Kidney (tissue), 13 donors: ENCODE measurements at regions not wholly inside any gene's neighbourhood (a gene's known extent, or its start where the extent isn't known, plus 50 kb on each side); places are given as distances from the start of the nearest gene placed in this dataset.

Experiments
- DNase-seq, 5 donors: peaks; one replicate each; pipeline ENCODE4 v3.0.0-alpha.2; 2013 to 2020
- FAIRE-seq: peaks from 2 replicates; lab custom pipeline; 2012; peaks lifted over from hg19 to GRCh38; lab: Jason Lieb, UNC
- H3K27ac ChIP-seq, 2 donors: one replicate each; pipeline ENCODE4 v1.7.0; 2013; ENCODE audit warnings: low read depth in 2 of 2, low read length in 2 of 2, inconsistent platforms in 1 of 2
- H3K27me3 ChIP-seq: one replicate; pipeline ENCODE4 v1.7.1; 2013; ENCODE audit warnings: low read length, inconsistent platforms; ENCODE audit not compliant: control insufficient read depth, insufficient read depth
- H3K36me3 ChIP-seq, 3 donors: one replicate each; pipeline versions ENCODE4 v1.7.0 to v1.7.1; 2013; ENCODE audit warnings: low read length in 3 of 3, control low read depth in 1 of 3, inconsistent platforms in 1 of 3; ENCODE audit not compliant: insufficient read depth in 3 of 3, control insufficient read depth in 2 of 3
- H3K4me1 ChIP-seq, 3 donors: one replicate each; pipeline versions ENCODE4 v1.7.0 to v1.7.1; 2013; ENCODE audit warnings: low read length in 3 of 3, inconsistent platforms in 1 of 3, low read depth in 1 of 3; ENCODE audit not compliant: control insufficient read depth in 2 of 3, insufficient read depth in 2 of 3
- H3K4me3 ChIP-seq, 3 donors: one replicate each; pipeline versions ENCODE4 v1.7.0 to v1.8.1; 2013; ENCODE audit warnings: low read length in 3 of 3, control low read depth in 1 of 3, inconsistent platforms in 1 of 3
- H3K9ac ChIP-seq, 3 donors: one replicate each; pipeline versions ENCODE4 v1.7.0 to v1.7.1; 2013; ENCODE audit warnings: low read length in 3 of 3, control low read depth in 1 of 3, inconsistent platforms in 1 of 3
- H3K9me3 ChIP-seq, 3 donors: one replicate each; pipeline versions ENCODE4 v1.7.0 to v1.7.1; 2013; ENCODE audit warnings: low read length in 3 of 3, control low read depth in 1 of 3, inconsistent platforms in 1 of 3; ENCODE audit not compliant: control insufficient read depth in 2 of 3, insufficient read depth in 1 of 3
- intact Hi-C: fragments of 100-400 bp; cut with DNase I; formaldehyde crosslinking; loops from one replicate; pipeline ENCODE4 v1.11.1; 2022
- TF ChIP-seq, protein P1 (sequence below): IDR thresholded peaks from 3 replicates; pipeline ENCODE4 v1.5.1; 2012; ENCODE audit warnings: mild to moderate bottlenecking, moderate library complexity, borderline replicate concordance; ENCODE audit not compliant: insufficient read depth; ENCODE audit errors: extremely low read depth
- donor health status: control.
- donor health status: control.
- donor health status: control.
- donor health status: control.
- donor health status: control.
- donor health status: DM: yes; HTN: yes; CAD: no.
- donor health status: Normal renal cell carcinoma (clear cell type).

DNA sequence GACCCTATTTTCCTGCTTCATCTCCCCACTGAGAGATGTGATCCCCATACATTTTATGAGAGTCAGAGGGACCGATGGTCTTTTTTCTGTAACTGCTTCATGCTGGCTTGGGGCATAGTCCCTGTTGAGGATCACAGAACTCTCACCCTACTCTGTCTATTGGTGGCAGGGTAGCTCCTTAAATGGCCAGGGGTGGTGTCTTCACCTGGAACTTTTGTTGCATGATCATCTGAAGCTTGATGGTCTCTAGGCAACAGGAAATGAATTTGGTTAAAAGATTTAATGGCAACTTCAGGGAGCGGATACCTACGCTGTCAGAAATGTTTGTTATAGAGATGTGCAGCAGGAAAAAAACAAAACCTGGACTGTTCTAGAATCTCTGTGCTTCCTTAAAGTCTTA lies 87.0 kb upstream of the GLIS3 start:
- Histone ChIP-seq H3K27me3 (no peaks in the 10 kb centered on the region), H3K9me3 (no peaks in the 10 kb centered on the region), H3K4me1 (no peaks in the 10 kb centered on the region), H3K4me3 (no peak overlapping the region), H3K36me3 (no peaks in the 10 kb centered on the region), H3K27ac (no peak overlapping the region), H3K9ac (no peak overlapping the region)
- DNase-seq (no peak), FAIRE-seq (no peak)
- intact Hi-C loops, result no loop called here
- TF ChIP-seq, protein P1, sequence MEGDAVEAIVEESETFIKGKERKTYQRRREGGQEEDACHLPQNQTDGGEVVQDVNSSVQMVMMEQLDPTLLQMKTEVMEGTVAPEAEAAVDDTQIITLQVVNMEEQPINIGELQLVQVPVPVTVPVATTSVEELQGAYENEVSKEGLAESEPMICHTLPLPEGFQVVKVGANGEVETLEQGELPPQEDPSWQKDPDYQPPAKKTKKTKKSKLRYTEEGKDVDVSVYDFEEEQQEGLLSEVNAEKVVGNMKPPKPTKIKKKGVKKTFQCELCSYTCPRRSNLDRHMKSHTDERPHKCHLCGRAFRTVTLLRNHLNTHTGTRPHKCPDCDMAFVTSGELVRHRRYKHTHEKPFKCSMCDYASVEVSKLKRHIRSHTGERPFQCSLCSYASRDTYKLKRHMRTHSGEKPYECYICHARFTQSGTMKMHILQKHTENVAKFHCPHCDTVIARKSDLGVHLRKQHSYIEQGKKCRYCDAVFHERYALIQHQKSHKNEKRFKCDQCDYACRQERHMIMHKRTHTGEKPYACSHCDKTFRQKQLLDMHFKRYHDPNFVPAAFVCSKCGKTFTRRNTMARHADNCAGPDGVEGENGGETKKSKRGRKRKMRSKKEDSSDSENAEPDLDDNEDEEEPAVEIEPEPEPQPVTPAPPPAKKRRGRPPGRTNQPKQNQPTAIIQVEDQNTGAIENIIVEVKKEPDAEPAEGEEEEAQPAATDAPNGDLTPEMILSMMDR, result no peak

- FAIRE-seq, result no peak
Measured at GRCh38 chr9:4384750-4385149, 84.9 kb upstream of the GLIS3 start.

DNA sequence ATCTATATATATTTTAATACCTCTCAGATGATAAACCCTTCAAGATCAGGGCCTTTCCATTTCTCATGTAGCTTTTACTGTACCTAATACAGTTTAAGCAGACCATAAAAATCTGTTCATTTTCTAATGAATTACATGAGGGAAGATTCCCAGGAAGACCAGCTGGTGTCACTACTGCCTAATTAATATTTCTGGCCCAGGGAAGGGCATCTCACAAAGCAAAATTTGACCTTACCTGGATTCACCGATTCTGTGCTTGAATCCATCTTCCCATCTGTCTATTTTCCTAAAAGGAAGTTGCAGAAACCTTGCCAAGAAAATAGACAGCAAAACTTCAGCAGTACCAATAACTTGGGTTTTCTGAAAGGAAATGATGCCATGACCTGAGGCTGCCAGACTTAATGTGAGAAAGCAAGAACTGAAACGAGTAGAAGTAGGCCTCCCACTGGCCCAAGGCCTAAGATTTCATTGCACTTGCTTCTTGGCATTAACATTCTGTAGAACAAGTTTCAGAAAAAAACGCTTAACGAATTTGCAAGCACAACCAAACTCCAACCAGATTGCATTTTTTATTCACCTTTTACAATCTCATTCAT lies 83.0 kb upstream of the GLIS3 start:
- intact Hi-C loops, result no loop called here
- Histone ChIP-seq H3K4me3 (no peak overlapping the region), H3K9ac (no peak overlapping the region), H3K4me1 (no peaks in the 10 kb centered on the region), H3K36me3 (no peaks in the 10 kb centered on the region), H3K27ac (no peak overlapping the region), H3K27me3 (no peaks in the 10 kb centered on the region), H3K9me3 (no peaks in the 10 kb centered on the region)
- TF ChIP-seq, protein P1, result peak; percentile 42
- DNase-seq, result peak in 2 of 5 donors; percentile 20 to 34
- FAIRE-seq, result no peak

More at GRCh38 chr9:4384750-4385149, 84.9 kb upstream of the GLIS3 start:
- no peak overlapping the region for H3K27ac ChIP-seq
- H3K4me3 ChIP-seq, result no peak overlapping the region
- no peaks in the 10 kb centered on the region for H3K36me3 ChIP-seq
- no peaks in the 10 kb centered on the region for H3K4me1 ChIP-seq
- TF ChIP-seq, protein P1, result no peak
- no peak for DNase-seq
- no peaks in the 10 kb centered on the region for H3K9me3 ChIP-seq
- H3K9ac ChIP-seq, result no peak overlapping the region
- intact Hi-C loops, result no loop called here
- H3K27me3 ChIP-seq, result no peaks in the 10 kb centered on the region

DNA sequence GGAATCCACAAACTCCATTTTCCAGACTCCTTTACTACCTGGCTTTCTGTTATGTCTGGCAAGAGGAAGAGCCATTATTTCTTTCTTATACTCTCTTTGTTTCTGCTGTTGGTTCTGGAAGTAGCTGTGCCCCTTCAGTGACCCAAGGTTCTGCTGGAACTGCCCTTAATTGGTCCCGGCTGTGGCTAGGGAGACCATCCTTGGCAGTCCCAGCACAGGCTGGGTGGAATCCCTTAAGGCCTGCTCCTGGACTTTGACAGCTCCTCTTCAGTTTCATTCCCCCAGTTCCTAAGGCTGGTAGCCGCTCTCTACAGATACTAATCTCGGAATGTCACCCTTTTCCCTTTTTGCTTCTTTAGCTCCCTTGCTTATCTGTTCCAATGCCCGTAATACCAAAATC lies 81.9 kb upstream of the GLIS3 start:
- Histone ChIP-seq H3K4me3 (no peak overlapping the region), H3K9ac (no peak overlapping the region), H3K36me3 (no peaks in the 10 kb centered on the region), H3K27me3 (no peaks in the 10 kb centered on the region), H3K9me3 (no peaks in the 10 kb centered on the region), H3K4me1 (no peaks in the 10 kb centered on the region), H3K27ac (no peak overlapping the region)
- DNase-seq (no peak), FAIRE-seq (no peak)
- TF ChIP-seq, protein P1, result no peak
- intact Hi-C loops, result no loop called here
